ENCODE measurements at regions not wholly inside any gene's neighbourhood (a gene's known extent, or its start where the extent isn't known, plus 50 kb on each side); places are given as distances from the start of the nearest gene placed in this dataset.

- no peak for DNase-seq
Measured at GRCh38 chr22:47563406-47564157, 801.1 kb downstream of the TBC1D22A start.

- no peak for DNase-seq
Measured at GRCh38 chr22:47561766-47562165, 799.3 kb downstream of the TBC1D22A start.

GRCh38 chr22:47561115-47561675 lies 798.7 kb downstream of the TBC1D22A start:
- no peak for DNase-seq

- no peak for DNase-seq
Measured at GRCh38 chr22:47558828-47559700, 796.6 kb downstream of the TBC1D22A start.

- DNase-seq, result no peak
Measured at GRCh38 chr22:47556473-47556872, 794.0 kb downstream of the TBC1D22A start.

GRCh38 chr22:47553436-47553835 lies 791.0 kb downstream of the TBC1D22A start:
- no peak for DNase-seq

- no peak for DNase-seq
Measured at GRCh38 chr22:47552541-47553205, 790.2 kb downstream of the TBC1D22A start.

- DNase-seq, result no peak
Measured at GRCh38 chr22:47552024-47552423, 789.6 kb downstream of the TBC1D22A start.

GRCh38 chr22:47551431-47551775 lies 789.0 kb downstream of the TBC1D22A start:
- no peak for DNase-seq

- DNase-seq, result no peak
Measured at GRCh38 chr22:47550524-47551430, 788.3 kb downstream of the TBC1D22A start.

- DNase-seq, result no peak
Measured at GRCh38 chr22:47549741-47550340, 787.4 kb downstream of the TBC1D22A start.

- no peak for DNase-seq
Measured at GRCh38 chr22:47548953-47549740, 786.7 kb downstream of the TBC1D22A start.

- no peak for DNase-seq
Measured at GRCh38 chr22:47547881-47548650, 785.6 kb downstream of the TBC1D22A start.

GRCh38 chr22:47547239-47547661 lies 784.8 kb downstream of the TBC1D22A start:
- DNase-seq, result no peak

GRCh38 chr22:47544696-47545095 lies 782.2 kb downstream of the TBC1D22A start:
- DNase-seq, result no peak

GRCh38 chr22:47543447-47543846 lies 781.0 kb downstream of the TBC1D22A start:
- no peak for DNase-seq

- no peak for DNase-seq
Measured at GRCh38 chr22:47540011-47540410, 777.6 kb downstream of the TBC1D22A start.

- no peak for DNase-seq
Measured at GRCh38 chr22:47539374-47539773, 776.9 kb downstream of the TBC1D22A start.

- no peak for DNase-seq
Measured at GRCh38 chr22:47535681-47536080, 773.2 kb downstream of the TBC1D22A start.

Measured in dermis blood vessel endothelial cell (primary cell).